Upper lobe of left lung (tissue), 6 donors: ENCODE measurements at regions not wholly inside any gene's neighbourhood (a gene's known extent, or its start where the extent isn't known, plus 50 kb on each side); places are given as distances from the start of the nearest gene placed in this dataset.

Experiments used
- ATAC-seq, 2 donors: fragments of 200-7000 bp; cut with Tn5 transposase; one replicate each; pipeline ENCODE4 v1.9.1; 2022; ENCODE audit warnings: mild to moderate bottlenecking in 2 of 2, moderate library complexity in 2 of 2; ENCODE audit not compliant: low FRiP score in 2 of 2
- DNase-seq, 2 donors: peaks; one replicate each; pipeline ENCODE4 v3.0.0-alpha.2; 2019 to 2020
- H3K27ac ChIP-seq, 4 donors: fragments of 200-600 bp; sonication (generic); one replicate each; pipeline ENCODE4 v1.5.1; 2016 to 2019
- H3K27me3 ChIP-seq, 4 donors: fragments of 200-600 bp; sonication (generic); one replicate each; pipeline ENCODE4 v1.5.1; 2017 to 2019
- H3K36me3 ChIP-seq, 4 donors: fragments of 200-600 bp; sonication (generic); one replicate each; pipeline ENCODE4 v1.5.1; 2016 to 2019
- H3K4me1 ChIP-seq, 4 donors: fragments of 200-600 bp; sonication (generic); one replicate each; pipeline ENCODE4 v1.5.1; 2018 to 2019
- H3K4me3 ChIP-seq, 4 donors: fragments of 200-600 bp; sonication (generic); one replicate each; pipeline ENCODE4 v1.5.1; 2017 to 2019; ENCODE audit warnings: mild to moderate bottlenecking in 2 of 4, moderate library complexity in 1 of 4
- H3K9me3 ChIP-seq, 4 donors: fragments of 200-600 bp; sonication (generic); one replicate each; pipeline ENCODE4 v1.5.1; 2018 to 2019
- EP300 ChIP-seq, 4 donors: sonication (generic); formaldehyde crosslinking; IDR thresholded peaks; one replicate each; pipeline ENCODE4 v1.5.1; 2017; ENCODE audit warnings: antibody characterized with exemption in 4 of 4, control low read depth in 2 of 4
- POLR2A ChIP-seq, 4 donors: fragments of 450-650 bp; IDR thresholded peaks; one replicate each; pipeline ENCODE4 v1.5.1; 2016 to 2017; ENCODE audit warnings: antibody characterized with exemption in 4 of 4, mild to moderate bottlenecking in 2 of 4
- POLR2AphosphoS5 ChIP-seq, 2 donors: sonication (generic); formaldehyde crosslinking; IDR thresholded peaks; one replicate each; pipeline ENCODE4 v1.5.1; 2017; ENCODE audit warnings: antibody characterized with exemption in 2 of 2
- WGBS, 2 donors: methylation state at CpG; one replicate each; pipeline ENCODE4 v1.1.5; 2017 to 2018; 5-methylcytosine and 5-hydroxymethylcytosine counted together
- TF ChIP-seq, protein P1 (sequence below), 6 experiments: fragments of 450-650 bp in 4 of 6; fragments of 200-600 bp in 2 of 6; sonication (generic) in 2 of 6; IDR thresholded peaks; one replicate each; pipeline ENCODE4 v1.5.1; 2016 to 2019; ENCODE audit warnings: antibody characterized with exemption in 6 of 6
- donor health status: DM: no; HTN: no; CAD: no; lungs with moderate emphysema.
- donor health status: DM: no; HTN: yes; CAD: no; lungs with severe emphysema.

DNA sequence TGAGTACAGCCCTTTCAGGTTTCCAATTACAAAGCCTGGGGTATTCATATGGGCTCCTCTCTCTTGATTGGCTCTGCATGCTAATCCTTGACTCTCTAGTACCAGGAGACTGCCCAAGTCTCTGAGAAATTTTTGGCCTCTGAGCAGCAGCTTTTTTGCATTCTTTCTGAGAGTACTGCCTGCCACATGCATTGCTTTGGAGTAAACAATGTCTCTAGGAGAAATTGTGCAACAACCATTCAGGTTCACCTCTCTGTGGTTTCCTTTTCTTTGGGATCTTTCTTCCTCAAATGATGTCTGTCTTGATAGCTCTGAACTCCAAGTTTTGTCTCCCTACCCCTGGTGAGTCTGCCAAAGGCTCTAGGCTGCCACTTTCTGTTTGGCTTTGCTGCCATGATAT, 115.8 kb upstream of the SETBP1 start:
- Histone ChIP-seq H3K27ac (no peak overlapping the region), H3K4me3 (no peak overlapping the region)
- no peak for DNase-seq

DNA sequence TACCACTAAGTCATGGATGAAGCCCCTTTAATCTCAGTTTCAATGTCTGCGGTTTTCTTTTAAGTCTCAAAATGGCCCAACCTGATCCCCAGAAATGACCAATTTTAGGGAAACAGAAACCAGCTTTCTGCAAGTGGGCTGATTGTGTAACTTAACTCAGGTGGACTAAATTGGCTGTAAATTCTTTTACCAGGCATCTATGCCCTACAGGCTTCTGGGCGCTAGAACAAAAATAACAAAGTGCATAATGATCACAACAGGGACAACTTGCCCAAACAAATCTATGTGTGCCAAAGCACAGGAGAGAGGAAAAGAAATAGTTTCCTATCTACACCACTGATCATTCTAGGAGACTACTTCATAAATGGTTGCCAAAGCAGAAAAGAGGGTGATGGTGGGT, 112.3 kb upstream of the SETBP1 start:
- H3K27ac ChIP-seq: no peak overlapping the region
- no peak overlapping the region for H3K4me3 ChIP-seq
- DNase-seq (no peak), ATAC-seq (no peak)
- TF ChIP-seq POLR2AphosphoS5 (IDR thresholded peaks at IDR 0.05) (no peak), POLR2A (IDR thresholded peaks at IDR 0.05) (no peak), EP300 (IDR thresholded peaks at IDR 0.05) (no peak)
- TF ChIP-seq, protein P1, sequence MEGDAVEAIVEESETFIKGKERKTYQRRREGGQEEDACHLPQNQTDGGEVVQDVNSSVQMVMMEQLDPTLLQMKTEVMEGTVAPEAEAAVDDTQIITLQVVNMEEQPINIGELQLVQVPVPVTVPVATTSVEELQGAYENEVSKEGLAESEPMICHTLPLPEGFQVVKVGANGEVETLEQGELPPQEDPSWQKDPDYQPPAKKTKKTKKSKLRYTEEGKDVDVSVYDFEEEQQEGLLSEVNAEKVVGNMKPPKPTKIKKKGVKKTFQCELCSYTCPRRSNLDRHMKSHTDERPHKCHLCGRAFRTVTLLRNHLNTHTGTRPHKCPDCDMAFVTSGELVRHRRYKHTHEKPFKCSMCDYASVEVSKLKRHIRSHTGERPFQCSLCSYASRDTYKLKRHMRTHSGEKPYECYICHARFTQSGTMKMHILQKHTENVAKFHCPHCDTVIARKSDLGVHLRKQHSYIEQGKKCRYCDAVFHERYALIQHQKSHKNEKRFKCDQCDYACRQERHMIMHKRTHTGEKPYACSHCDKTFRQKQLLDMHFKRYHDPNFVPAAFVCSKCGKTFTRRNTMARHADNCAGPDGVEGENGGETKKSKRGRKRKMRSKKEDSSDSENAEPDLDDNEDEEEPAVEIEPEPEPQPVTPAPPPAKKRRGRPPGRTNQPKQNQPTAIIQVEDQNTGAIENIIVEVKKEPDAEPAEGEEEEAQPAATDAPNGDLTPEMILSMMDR (IDR thresholded peaks at IDR 0.05): no peak
- H3K9me3 ChIP-seq: no peaks in the 10 kb centered on the region
- no peaks in the 10 kb centered on the region for H3K27me3 ChIP-seq
- H3K4me1 ChIP-seq: no peaks in the 10 kb centered on the region
- 98% methylated on average over 2 of the region's 2 CpGs for WGBS, 2 donors
- H3K36me3 ChIP-seq: no peaks in the 10 kb centered on the region

More for the DNA sequence above, 115.8 kb upstream of the SETBP1 start:
- no peak for ATAC-seq
- Histone ChIP-seq H3K36me3 (no peaks in the 10 kb centered on the region), H3K9me3 (no peaks in the 10 kb centered on the region), H3K4me1 (no peaks in the 10 kb centered on the region), H3K27me3 (no peaks in the 10 kb centered on the region)
- no peak for TF ChIP-seq POLR2AphosphoS5 (IDR thresholded peaks at IDR 0.05)
- TF ChIP-seq POLR2A (IDR thresholded peaks at IDR 0.05): no peak
- TF ChIP-seq EP300 (IDR thresholded peaks at IDR 0.05): no peak
- TF ChIP-seq, protein P1 (IDR thresholded peaks at IDR 0.05): no peak

DNA sequence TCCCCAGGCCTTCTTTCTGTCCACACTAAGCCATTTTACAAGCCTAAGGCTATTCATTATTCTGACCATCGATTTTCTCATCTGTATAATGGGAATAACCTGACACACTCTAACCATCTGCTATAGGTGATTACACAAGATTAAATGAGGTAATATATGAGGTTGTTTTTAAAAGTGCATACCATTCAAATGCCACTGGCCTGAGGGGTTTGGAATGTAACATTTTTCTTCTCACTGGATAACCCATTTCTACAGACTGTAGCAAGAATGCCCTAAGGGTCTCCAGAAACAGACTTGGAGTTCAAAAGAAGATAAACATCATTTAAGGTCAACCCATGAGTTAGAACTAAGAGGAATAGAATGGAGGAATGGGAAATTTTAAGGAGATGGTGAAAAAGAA, 111.7 kb upstream of the SETBP1 start:
- DNase-seq (no peak), ATAC-seq (no peak)
- no peaks in the 10 kb centered on the region for H3K36me3 ChIP-seq
- H3K4me3 ChIP-seq: no peak overlapping the region
- no peak overlapping the region for H3K27ac ChIP-seq
- TF ChIP-seq POLR2A (IDR thresholded peaks at IDR 0.05): no peak
- TF ChIP-seq POLR2AphosphoS5 (IDR thresholded peaks at IDR 0.05): no peak
- TF ChIP-seq EP300 (IDR thresholded peaks at IDR 0.05): no peak
- TF ChIP-seq, protein P1 (IDR thresholded peaks at IDR 0.05): no peak
- no peaks in the 10 kb centered on the region for H3K27me3 ChIP-seq
- no peaks in the 10 kb centered on the region for H3K4me1 ChIP-seq
- 97% methylated on average over 1 of the region's 1 CpG for WGBS, 2 donors
- no peaks in the 10 kb centered on the region for H3K9me3 ChIP-seq

DNA sequence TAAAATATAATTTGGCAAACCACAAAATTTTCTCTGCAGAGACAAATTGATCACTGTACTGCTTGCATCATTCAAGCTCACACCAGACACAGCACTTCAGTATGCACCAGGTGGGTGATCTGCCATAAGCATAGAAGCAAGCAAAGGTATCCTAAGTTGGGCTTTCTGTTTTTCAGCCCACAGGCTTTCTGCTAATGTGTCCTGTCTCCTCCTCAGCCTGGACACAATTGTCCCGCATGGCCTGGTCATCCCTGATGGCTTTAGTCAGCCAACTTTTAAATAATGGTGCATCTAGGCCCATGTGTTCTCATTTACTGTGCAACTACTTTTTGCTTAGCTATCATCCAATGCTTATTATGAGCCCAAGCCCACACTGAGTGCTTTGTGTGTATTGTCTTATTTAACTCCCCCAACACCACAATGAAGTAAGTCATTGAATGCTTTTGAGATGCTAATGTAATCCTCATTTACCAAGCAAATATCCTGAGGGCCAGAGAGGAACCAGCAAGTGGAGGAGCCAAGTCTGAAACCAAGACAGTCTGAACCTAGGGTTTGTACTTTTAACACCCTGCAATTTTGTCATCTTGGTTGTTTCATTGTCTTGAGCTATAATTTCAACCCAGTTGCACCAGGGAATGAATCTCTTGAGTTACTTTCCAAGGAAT, 111.2 kb upstream of the SETBP1 start:
- WGBS, 2 donors: 100% methylated on average over 1 of the region's 1 CpG

More for the DNA sequence above, 111.2 kb upstream of the SETBP1 start:
- Histone ChIP-seq H3K4me1 (no peaks in the 10 kb centered on the region), H3K36me3 (no peaks in the 10 kb centered on the region), H3K4me3 (no peak overlapping the region), H3K9me3 (no peaks in the 10 kb centered on the region), H3K27ac (no peak overlapping the region), H3K27me3 (no peaks in the 10 kb centered on the region)
- no peak for ATAC-seq
- TF ChIP-seq POLR2AphosphoS5 (IDR thresholded peaks at IDR 0.05) (no peak), POLR2A (IDR thresholded peaks at IDR 0.05) (no peak), EP300 (IDR thresholded peaks at IDR 0.05) (no peak)
- TF ChIP-seq, protein P1 (IDR thresholded peaks at IDR 0.05): no peak
- no peak for DNase-seq
